Mesenchymal stem cell (in vitro differentiated cells and primary cell): ENCODE measurements at regions not wholly inside any gene's neighbourhood (a gene's known extent, or its start where the extent isn't known, plus 50 kb on each side); places are given as distances from the start of the nearest gene placed in this dataset.

Experiments used
- DNase-seq: peaks from one replicate; pipeline ENCODE4 v3.0.0-alpha.2; 2013
- H2AFZ ChIP-seq: one replicate; pipeline ENCODE4 v1.6.1; 2013; ENCODE audit warnings: low read depth, mild to moderate bottlenecking, control low read depth, inconsistent platforms, low read length, moderate library complexity
- H2AK5ac ChIP-seq: 2 replicates; pipeline ENCODE4 v1.6.1; 2013; ENCODE audit warnings: low read length, moderate library complexity, mild to moderate bottlenecking, inconsistent platforms; ENCODE audit not compliant: severe bottlenecking
- H2BK120ac ChIP-seq: one replicate; pipeline ENCODE4 v1.6.1; 2013; ENCODE audit warnings: low read depth, mild to moderate bottlenecking, inconsistent platforms, low read length, moderate library complexity
- H2BK12ac ChIP-seq, 2 experiments: one replicate each; pipeline ENCODE4 v1.6.1; 2013; ENCODE audit warnings: inconsistent platforms in 2 of 2, low read length in 2 of 2, mild to moderate bottlenecking in 2 of 2, moderate library complexity in 2 of 2, control low read depth in 1 of 2
- H2BK15ac ChIP-seq: one replicate; pipeline ENCODE4 v1.6.1; 2013; ENCODE audit warnings: mild to moderate bottlenecking, low read depth, inconsistent platforms; ENCODE audit not compliant: poor library complexity, severe bottlenecking
- H2BK5ac ChIP-seq: 2 replicates; pipeline ENCODE4 v1.6.1; 2013; ENCODE audit warnings: low read depth, mild to moderate bottlenecking, low read length, control low read depth, inconsistent platforms; ENCODE audit not compliant: poor library complexity, severe bottlenecking
- H3K14ac ChIP-seq, 2 experiments: one replicate each; pipeline ENCODE4 v1.6.1; 2013; ENCODE audit warnings: inconsistent platforms in 2 of 2, low read length in 2 of 2, control low read depth in 1 of 2, mild to moderate bottlenecking in 1 of 2, moderate library complexity in 1 of 2
- H3K18ac ChIP-seq, 2 experiments: one replicate each; pipeline ENCODE4 v1.6.1; 2013; ENCODE audit warnings: inconsistent platforms in 2 of 2, low read length in 2 of 2, control low read depth in 1 of 2, low read depth in 1 of 2, mild to moderate bottlenecking in 1 of 2
- H3K23ac ChIP-seq, 2 experiments: one replicate each; pipeline ENCODE4 v1.6.1; 2013; ENCODE audit warnings: inconsistent platforms in 2 of 2, low read length in 2 of 2, mild to moderate bottlenecking in 2 of 2, moderate library complexity in 2 of 2, control low read depth in 1 of 2
- H3K27ac ChIP-seq: 2 replicates; pipeline ENCODE4 v1.5.1; 2013; ENCODE audit warnings: mild to moderate bottlenecking, moderate library complexity, low read length, control low read depth, inconsistent platforms; ENCODE audit not compliant: poor library complexity, severe bottlenecking
- H3K27me3 ChIP-seq, 2 experiments: 2 replicates each; pipeline versions ENCODE4 v1.6.1 to v1.7.0; 2013; ENCODE audit warnings: low read length in 2 of 2, mild to moderate bottlenecking in 2 of 2, moderate library complexity in 2 of 2, control low read depth in 1 of 2, inconsistent platforms in 1 of 2; ENCODE audit not compliant: control insufficient read depth in 1 of 2, insufficient read depth in 1 of 2
- H3K36me3 ChIP-seq, 2 experiments: 2 replicates each; pipeline versions ENCODE4 v1.6.1 to v1.7.0; 2013; ENCODE audit warnings: low read length in 2 of 2, control low read depth in 1 of 2, inconsistent platforms in 1 of 2, low read depth in 1 of 2, mild to moderate bottlenecking in 1 of 2; ENCODE audit not compliant: insufficient read depth in 2 of 2, control insufficient read depth in 1 of 2
- H3K4ac ChIP-seq, 2 experiments: one replicate each; pipeline ENCODE4 v1.6.1; 2013; ENCODE audit warnings: inconsistent platforms in 2 of 2, low read length in 2 of 2, mild to moderate bottlenecking in 2 of 2, moderate library complexity in 2 of 2, control low read depth in 1 of 2, low read depth in 1 of 2
- H3K4me1 ChIP-seq: 2 replicates; pipeline ENCODE4 v1.6.1; 2013; ENCODE audit warnings: low read depth, low read length, control low read depth; ENCODE audit not compliant: control insufficient read depth, insufficient read depth
- H3K4me2 ChIP-seq: 2 replicates; pipeline ENCODE4 v1.6.1; 2013; ENCODE audit warnings: low read length, mild to moderate bottlenecking, inconsistent platforms; ENCODE audit not compliant: poor library complexity, severe bottlenecking
- H3K4me3 ChIP-seq, 2 experiments: 2 replicates each; pipeline versions ENCODE4 v1.5.1 to v1.7.0; 2013; ENCODE audit warnings: low read length in 2 of 2, mild to moderate bottlenecking in 2 of 2, control low read depth in 1 of 2, low read depth in 1 of 2; ENCODE audit not compliant: insufficient read depth in 1 of 2
- H3K79me1 ChIP-seq: replicated peaks from 2 replicates; pipeline ENCODE4 v1.6.1; 2013; ENCODE audit warnings: mild to moderate bottlenecking, control low read depth, low read length, inconsistent platforms; ENCODE audit not compliant: poor library complexity, severe bottlenecking
- H3K9ac ChIP-seq: 2 replicates; pipeline ENCODE4 v1.7.0; 2013; ENCODE audit warnings: mild to moderate bottlenecking, low read length, moderate library complexity
- H3K9me3 ChIP-seq: 2 replicates; pipeline ENCODE4 v1.7.0; 2013; ENCODE audit warnings: mild to moderate bottlenecking, low read length; ENCODE audit not compliant: control insufficient read depth
- H4K8ac ChIP-seq: one replicate; pipeline ENCODE4 v1.6.1; 2013; ENCODE audit warnings: inconsistent platforms, mild to moderate bottlenecking, low read length, moderate library complexity
- H4K91ac ChIP-seq: one replicate; pipeline ENCODE4 v1.6.1; 2013; ENCODE audit warnings: mild to moderate bottlenecking, low read length, inconsistent platforms
- WGBS: methylation state at CpG from one replicate; pipeline ENCODE4 v1.1.7; 2013; ENCODE audit warnings: mixed read lengths; 5-methylcytosine and 5-hydroxymethylcytosine counted together

- H3K4me2 ChIP-seq, result no peak overlapping the region
- no peak overlapping the region for H4K8ac ChIP-seq
- H3K4ac ChIP-seq, result no peak overlapping the region
- H3K14ac ChIP-seq, result no peak overlapping the region
- DNase-seq, result no peak
- H2BK15ac ChIP-seq, result no peak overlapping the region
- 81% methylated on average over 8 of the region's 8 CpGs for WGBS
- H3K9ac ChIP-seq, result no peak overlapping the region
- no peaks in the 10 kb centered on the region for H3K36me3 ChIP-seq
- H4K91ac ChIP-seq, result no peak overlapping the region
- H2BK120ac ChIP-seq, result no peak overlapping the region
- no peaks in the 10 kb centered on the region for H3K79me1 ChIP-seq
- no peak overlapping the region for H3K18ac ChIP-seq
- H2AFZ ChIP-seq, result no peak overlapping the region
- no peak overlapping the region for H2BK5ac ChIP-seq
- peaks cover 0 to 2% of the 10 kb centered on the region in 2 experiments for H3K27me3 ChIP-seq
- no peak overlapping the region for H3K23ac ChIP-seq
- no peak overlapping the region for H2BK12ac ChIP-seq
- H2AK5ac ChIP-seq, result no peak overlapping the region
- H3K4me1 ChIP-seq, result no peaks in the 10 kb centered on the region
- no peaks in the 10 kb centered on the region for H3K9me3 ChIP-seq
- no peak overlapping the region for H3K4me3 ChIP-seq
- no peak overlapping the region for H3K27ac ChIP-seq
Measured at GRCh38 chr10:125419146-125419545, 258.8 kb upstream of the CTBP2 start.

DNA sequence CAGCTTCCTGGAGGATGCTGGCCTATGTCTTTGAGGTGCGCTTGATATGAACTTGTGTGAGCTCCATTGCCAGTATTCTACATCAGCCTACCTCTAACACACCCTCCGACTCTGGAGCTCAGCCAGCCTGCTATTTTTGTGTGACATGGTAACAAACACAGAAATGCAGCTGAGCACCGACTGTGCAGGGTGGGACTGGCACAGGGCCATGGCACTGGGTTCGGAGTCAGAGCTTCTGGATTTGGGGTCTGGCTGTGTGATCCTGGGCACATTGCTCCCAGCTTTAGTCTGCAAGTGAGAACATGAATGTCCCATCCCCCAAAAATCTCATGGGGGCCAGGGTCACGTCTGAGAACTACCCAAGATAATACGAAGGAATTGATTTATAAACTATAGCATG lies 257.2 kb upstream of the CTBP2 start:
- H2AK5ac ChIP-seq, result no peak overlapping the region
- no peak overlapping the region for H3K4me2 ChIP-seq
- H3K18ac ChIP-seq, result no peak overlapping the region
- H2BK12ac ChIP-seq, result no peak overlapping the region
- no peak overlapping the region for H3K9ac ChIP-seq
- DNase-seq, result no peak
- H2AFZ ChIP-seq, result no peak overlapping the region
- H3K36me3 ChIP-seq, result no peaks in the 10 kb centered on the region
- no peak overlapping the region for H2BK15ac ChIP-seq
- H3K4me1 ChIP-seq, result no peaks in the 10 kb centered on the region
- no peaks in the 10 kb centered on the region for H3K79me1 ChIP-seq
- H3K9me3 ChIP-seq, result no peaks in the 10 kb centered on the region
- H3K23ac ChIP-seq, result no peak overlapping the region
- WGBS, result 89% methylated on average over 6 of the region's 6 CpGs
- H4K8ac ChIP-seq, result no peak overlapping the region
- H3K14ac ChIP-seq, result no peak overlapping the region
- no peak overlapping the region for H4K91ac ChIP-seq
- H3K27ac ChIP-seq, result no peak overlapping the region
- H3K27me3 ChIP-seq, result no peaks in the 10 kb centered on the region
- no peak overlapping the region for H2BK5ac ChIP-seq
- no peak overlapping the region for H3K4me3 ChIP-seq
- H3K4ac ChIP-seq, result no peak overlapping the region
- no peak overlapping the region for H2BK120ac ChIP-seq

DNA sequence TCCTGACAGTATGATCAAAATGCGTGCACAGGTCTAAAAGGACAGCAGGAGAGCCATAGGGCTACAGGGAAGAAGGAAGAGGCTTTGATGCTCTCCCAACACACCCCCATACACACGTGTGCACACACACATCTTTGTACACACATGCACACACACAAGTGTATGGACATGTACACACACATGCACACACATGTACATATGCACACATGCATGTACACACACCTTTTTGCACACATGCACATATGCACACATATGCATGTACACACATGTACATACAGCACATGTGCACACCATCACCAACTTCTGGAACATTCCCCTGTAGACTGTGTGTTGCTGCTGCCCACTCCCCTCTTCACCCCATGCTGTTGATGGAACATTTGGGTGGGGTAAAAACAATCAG lies 255.6 kb upstream of the CTBP2 start:
- H2BK5ac ChIP-seq, result no peak overlapping the region
- H2AFZ ChIP-seq, result no peak overlapping the region
- WGBS, result 75% methylated on average over 2 of the region's 2 CpGs
- no peak overlapping the region for H2BK15ac ChIP-seq
- H3K9ac ChIP-seq, result no peak overlapping the region
- no peak overlapping the region for H3K18ac ChIP-seq
- no peak overlapping the region for H3K4me2 ChIP-seq
- H3K9me3 ChIP-seq, result no peaks in the 10 kb centered on the region
- no peak overlapping the region for H3K4ac ChIP-seq
- H4K91ac ChIP-seq, result no peak overlapping the region
- H3K4me3 ChIP-seq, result no peak overlapping the region
- H3K23ac ChIP-seq, result no peak overlapping the region
- no peaks in the 10 kb centered on the region for H3K36me3 ChIP-seq
- DNase-seq, result no peak
- H2BK12ac ChIP-seq, result no peak overlapping the region
- H3K79me1 ChIP-seq, result no peaks in the 10 kb centered on the region
- no peak overlapping the region for H2AK5ac ChIP-seq
- no peaks in the 10 kb centered on the region for H3K4me1 ChIP-seq
- H4K8ac ChIP-seq, result no peak overlapping the region
- no peaks in the 10 kb centered on the region for H3K27me3 ChIP-seq
- peak overlapping the region in 1 of 2 experiments; percentile 82 for H3K14ac ChIP-seq
- no peak overlapping the region for H2BK120ac ChIP-seq
- no peak overlapping the region for H3K27ac ChIP-seq

DNA sequence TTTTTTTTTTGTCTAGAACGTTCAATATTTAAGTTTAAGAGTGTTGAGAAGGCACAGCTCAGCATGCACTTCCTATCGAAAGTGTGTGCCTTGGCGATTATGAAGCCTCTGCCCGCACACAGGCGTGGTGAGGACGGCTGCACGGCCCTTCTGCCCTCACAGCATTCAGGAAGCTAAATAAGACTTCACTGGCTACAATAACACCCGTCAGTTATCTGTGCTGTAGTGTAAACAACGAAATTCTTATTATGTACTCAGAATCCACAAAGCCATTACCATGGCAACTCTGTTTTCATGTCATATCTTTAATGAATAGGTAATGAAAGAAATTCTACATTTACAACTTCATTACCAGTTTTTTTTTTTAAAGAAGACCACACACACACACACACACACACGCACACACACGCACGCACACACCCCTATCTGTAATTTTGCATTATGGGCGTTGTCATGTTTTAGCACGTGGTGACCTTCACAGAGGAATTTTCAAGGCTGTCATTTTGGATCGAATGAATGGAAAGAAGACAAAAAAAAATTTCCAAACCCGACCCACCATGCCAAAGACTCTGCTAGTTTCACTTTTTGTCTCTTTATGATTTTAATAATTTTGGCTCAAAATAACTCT lies 254.8 kb upstream of the CTBP2 start:
- H2BK5ac ChIP-seq, result no peak overlapping the region
- no peak overlapping the region for H3K14ac ChIP-seq
- no peak overlapping the region for H3K4ac ChIP-seq
- no peak overlapping the region for H2AK5ac ChIP-seq
- no peaks in the 10 kb centered on the region for H3K36me3 ChIP-seq
- H3K4me2 ChIP-seq, result no peak overlapping the region
- no peaks in the 10 kb centered on the region for H3K4me1 ChIP-seq
- WGBS, result 83% methylated on average over 14 of the region's 16 CpGs
- H4K8ac ChIP-seq, result no peak overlapping the region
- no peak for DNase-seq
- no peak overlapping the region for H2BK15ac ChIP-seq
- H3K4me3 ChIP-seq, result no peak overlapping the region
- no peaks in the 10 kb centered on the region for H3K27me3 ChIP-seq
- no peak overlapping the region for H4K91ac ChIP-seq
- H3K9ac ChIP-seq, result peak overlapping the region; percentile 48
- no peaks in the 10 kb centered on the region for H3K79me1 ChIP-seq
- no peak overlapping the region for H2BK120ac ChIP-seq
- H2BK12ac ChIP-seq, result no peak overlapping the region
- H3K18ac ChIP-seq, result no peak overlapping the region
- H3K27ac ChIP-seq, result no peak overlapping the region
- peaks cover 5% of the 10 kb centered on the region for H3K9me3 ChIP-seq
- H2AFZ ChIP-seq, result no peak overlapping the region
- no peak overlapping the region for H3K23ac ChIP-seq
